Ishikawa (cell line): ENCODE measurements at regions not wholly inside any gene's neighbourhood (a gene's known extent, or its start where the extent isn't known, plus 50 kb on each side); places are given as distances from the start of the nearest gene placed in this dataset.

Experiments
- EGR1 ChIP-seq: IDR thresholded peaks from 2 replicates; pipeline ENCODE4 v1.6.1; 2012
- TAF1 ChIP-seq: IDR thresholded peaks from 2 replicates; pipeline ENCODE4 v1.6.1; 2012; ENCODE audit warnings: low read depth, mild to moderate bottlenecking
- TEAD4 ChIP-seq: IDR thresholded peaks from 2 replicates; pipeline ENCODE4 v1.6.1; 2012
- TF ChIP-seq, protein P1 (sequence below): IDR thresholded peaks from 2 replicates; pipeline ENCODE4 v1.6.1; 2012; ENCODE audit warnings: low read depth, mild to moderate bottlenecking

DNA sequence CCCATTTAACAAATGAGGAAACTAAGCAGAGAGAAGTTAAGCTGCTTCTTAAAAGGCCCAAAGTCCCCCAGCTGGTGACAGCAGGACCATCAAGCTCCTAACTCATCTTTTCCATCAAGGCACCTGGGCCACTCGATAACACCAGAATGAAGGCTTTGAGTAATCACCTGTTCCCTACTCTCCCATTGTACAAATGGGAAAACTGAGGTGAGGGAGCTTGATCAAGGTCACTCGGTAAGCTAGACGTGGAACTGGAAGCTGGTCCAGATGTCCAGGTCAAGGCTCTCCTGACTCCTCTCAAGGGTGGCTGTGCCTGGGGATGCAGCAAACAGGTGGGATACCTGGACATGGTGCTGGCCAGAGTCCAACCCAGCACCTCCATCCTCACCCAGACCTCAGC lies 90.6 kb upstream of the SHB start:
- TF ChIP-seq EGR1 (no peak), TAF1 (no peak), TEAD4 (no peak)
- TF ChIP-seq, protein P1, sequence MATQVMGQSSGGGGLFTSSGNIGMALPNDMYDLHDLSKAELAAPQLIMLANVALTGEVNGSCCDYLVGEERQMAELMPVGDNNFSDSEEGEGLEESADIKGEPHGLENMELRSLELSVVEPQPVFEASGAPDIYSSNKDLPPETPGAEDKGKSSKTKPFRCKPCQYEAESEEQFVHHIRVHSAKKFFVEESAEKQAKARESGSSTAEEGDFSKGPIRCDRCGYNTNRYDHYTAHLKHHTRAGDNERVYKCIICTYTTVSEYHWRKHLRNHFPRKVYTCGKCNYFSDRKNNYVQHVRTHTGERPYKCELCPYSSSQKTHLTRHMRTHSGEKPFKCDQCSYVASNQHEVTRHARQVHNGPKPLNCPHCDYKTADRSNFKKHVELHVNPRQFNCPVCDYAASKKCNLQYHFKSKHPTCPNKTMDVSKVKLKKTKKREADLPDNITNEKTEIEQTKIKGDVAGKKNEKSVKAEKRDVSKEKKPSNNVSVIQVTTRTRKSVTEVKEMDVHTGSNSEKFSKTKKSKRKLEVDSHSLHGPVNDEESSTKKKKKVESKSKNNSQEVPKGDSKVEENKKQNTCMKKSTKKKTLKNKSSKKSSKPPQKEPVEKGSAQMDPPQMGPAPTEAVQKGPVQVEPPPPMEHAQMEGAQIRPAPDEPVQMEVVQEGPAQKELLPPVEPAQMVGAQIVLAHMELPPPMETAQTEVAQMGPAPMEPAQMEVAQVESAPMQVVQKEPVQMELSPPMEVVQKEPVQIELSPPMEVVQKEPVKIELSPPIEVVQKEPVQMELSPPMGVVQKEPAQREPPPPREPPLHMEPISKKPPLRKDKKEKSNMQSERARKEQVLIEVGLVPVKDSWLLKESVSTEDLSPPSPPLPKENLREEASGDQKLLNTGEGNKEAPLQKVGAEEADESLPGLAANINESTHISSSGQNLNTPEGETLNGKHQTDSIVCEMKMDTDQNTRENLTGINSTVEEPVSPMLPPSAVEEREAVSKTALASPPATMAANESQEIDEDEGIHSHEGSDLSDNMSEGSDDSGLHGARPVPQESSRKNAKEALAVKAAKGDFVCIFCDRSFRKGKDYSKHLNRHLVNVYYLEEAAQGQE, result no peak
